Heart right ventricle (tissue), 16 donors: ENCODE measurements at regions not wholly inside any gene's neighbourhood (a gene's known extent, or its start where the extent isn't known, plus 50 kb on each side); places are given as distances from the start of the nearest gene placed in this dataset.

ENCODE experiments used
- ATAC-seq, 8 donors: fragments of 200-7000 bp; cut with Tn5 transposase; one replicate each; pipeline ENCODE4 v1.9.1; 2020; ENCODE audit warnings: mild to moderate bottlenecking in 8 of 8, moderate library complexity in 8 of 8, moderate number of reproducible peaks in 1 of 8
- DNase-seq, 2 donors: peaks; one replicate each; pipeline ENCODE4 v3.0.0-alpha.2; 2020
- H3K27ac ChIP-seq, 10 donors: fragments of 200-600 bp; sonication (generic) in 2 of 10; one replicate each; pipeline versions ENCODE4 v1.5.0 to v1.8.0; 2020 to 2022; ENCODE audit warnings: mild to moderate bottlenecking in 3 of 10
- H3K27me3 ChIP-seq, 7 donors: fragments of 200-600 bp; one replicate each; pipeline ENCODE4 v1.8.0; 2021 to 2022; ENCODE audit warnings: mild to moderate bottlenecking in 2 of 7
- H3K36me3 ChIP-seq, 9 donors: fragments of 200-600 bp; sonication (generic) in 1 of 9; one replicate each; pipeline versions ENCODE4 v1.5.0 to v1.8.0; 2020 to 2022; ENCODE audit warnings: mild to moderate bottlenecking in 2 of 9
- H3K4me1 ChIP-seq, 9 donors: fragments of 200-600 bp; sonication (generic) in 1 of 9; one replicate each; pipeline versions ENCODE4 v1.5.0 to v1.8.0; 2020 to 2022; ENCODE audit warnings: mild to moderate bottlenecking in 4 of 9
- H3K4me3 ChIP-seq, 10 donors: fragments of 200-600 bp; sonication (generic) in 2 of 10; one replicate each; pipeline versions ENCODE4 v1.5.0 to v1.8.0; 2020 to 2022; ENCODE audit warnings: mild to moderate bottlenecking in 7 of 10, moderate library complexity in 2 of 10
- H3K9me3 ChIP-seq, 11 donors: fragments of 200-600 bp in 10 of 11; sonication (generic) in 2 of 11; one replicate each; pipeline versions ENCODE4 v1.5.0 to v1.8.0; 2013 to 2022; ENCODE audit warnings: mild to moderate bottlenecking in 2 of 11, control low read depth in 1 of 11, moderate library complexity in 1 of 11
- WGBS, 2 donors: extraction: QIAGEN DNeasy Blood & Tissue Kit; methylation state at CpG; one replicate each; pipeline ENCODE4 v1.1.7; 2013; ENCODE audit warnings: inconsistent platforms in 1 of 2; 5-methylcytosine and 5-hydroxymethylcytosine counted together
- intact Hi-C, 10 donors: fragments of 100-400 bp; cut with DNase I; formaldehyde crosslinking; loops; one replicate each; pipeline versions ENCODE4 v1.11.1 to v1.14.2; 2022
- TF ChIP-seq, protein P1 (sequence below), 9 donors: fragments of 200-600 bp; sonication (generic) in 2 of 9; IDR thresholded peaks; one replicate each; pipeline versions ENCODE4 v1.5.0 to v1.8.0; 2021 to 2022; ENCODE audit warnings: antibody characterized with exemption in 9 of 9, mild to moderate bottlenecking in 5 of 9, moderate library complexity in 1 of 9
- donor health status: Arrhythmogenic right ventricular cardiomyopathy.
- donor health status: ischemic (EF 13 %, LVEDD 7.1; RV severe dilation, severe dysfunction).
- donor health status: healthy with polysubstance abuse.
- donor health status: DM: no; HTN: yes; CAD: no.
- donor health status: DM: no; HTN: no; CAD: no.
- donor health status: ischemic (EF 25% LVEDD 6.9; RV normal size, moderate dysfunction).
- donor health status: ischemic (EF 25% LVEDD 5.7; RV mildly dilated, moderate dysfunction).
- donor health status: healthy.
- donor health status: DM: yes; HTN: yes; CAD: no.
- donor health status: Ischemic cardiomyopathy.
- donor health status: ischemic (EF 35%, LVEDD 5.7; RV mildly dilated, moderate dysfunction).
- donor health status: nonischemic (EF 11% LVEDD 7.7; RV severe dilation, severe dysfunction).
- donor health status: DM: yes; HTN: yes; CAD: no.
- donor health status: PGD.
- donor health status: ischemic (EF 29% LVEDD 5.4; RV normal size, mild dysfunction).
- donor health status: nonischemic (EF 23%, LVEDD 6.1; RV moderate dilation, normal function).

DNA sequence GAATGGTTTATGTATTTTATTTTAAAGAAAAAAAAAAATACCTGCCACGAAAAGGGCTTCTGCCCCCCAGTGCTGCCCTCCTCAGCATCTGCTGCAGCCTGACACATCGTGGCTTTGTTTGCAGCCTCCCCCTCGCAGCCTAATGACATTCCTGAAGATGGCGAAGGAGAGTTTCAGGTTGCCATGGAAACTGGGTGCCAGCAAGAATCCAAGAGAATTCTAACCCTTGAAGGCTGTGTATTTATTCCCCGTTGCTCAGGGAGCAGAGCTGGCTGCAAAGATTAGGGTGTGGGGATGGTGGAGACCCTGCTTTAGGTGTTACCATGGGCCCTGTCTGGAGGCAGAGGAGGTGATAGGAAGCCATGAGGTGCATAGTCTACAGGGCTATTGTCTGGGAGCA, 126.6 kb downstream of the NSG2 start:
- intact Hi-C loops: no loop called here
- Histone ChIP-seq H3K36me3 (no peaks in the 10 kb centered on the region), H3K9me3 (peaks cover 0 to 16% (median 4%) of the 10 kb centered on the region in 11 donors), H3K27ac (no peak overlapping the region), H3K4me1 (peaks cover 0 to 5% (median 0%) of the 10 kb centered on the region in 9 donors), H3K4me3 (no peak overlapping the region), H3K27me3 (peaks cover 0 to 27% (median 13%) of the 10 kb centered on the region in 7 donors)
- no peak for DNase-seq
- TF ChIP-seq, protein P1, sequence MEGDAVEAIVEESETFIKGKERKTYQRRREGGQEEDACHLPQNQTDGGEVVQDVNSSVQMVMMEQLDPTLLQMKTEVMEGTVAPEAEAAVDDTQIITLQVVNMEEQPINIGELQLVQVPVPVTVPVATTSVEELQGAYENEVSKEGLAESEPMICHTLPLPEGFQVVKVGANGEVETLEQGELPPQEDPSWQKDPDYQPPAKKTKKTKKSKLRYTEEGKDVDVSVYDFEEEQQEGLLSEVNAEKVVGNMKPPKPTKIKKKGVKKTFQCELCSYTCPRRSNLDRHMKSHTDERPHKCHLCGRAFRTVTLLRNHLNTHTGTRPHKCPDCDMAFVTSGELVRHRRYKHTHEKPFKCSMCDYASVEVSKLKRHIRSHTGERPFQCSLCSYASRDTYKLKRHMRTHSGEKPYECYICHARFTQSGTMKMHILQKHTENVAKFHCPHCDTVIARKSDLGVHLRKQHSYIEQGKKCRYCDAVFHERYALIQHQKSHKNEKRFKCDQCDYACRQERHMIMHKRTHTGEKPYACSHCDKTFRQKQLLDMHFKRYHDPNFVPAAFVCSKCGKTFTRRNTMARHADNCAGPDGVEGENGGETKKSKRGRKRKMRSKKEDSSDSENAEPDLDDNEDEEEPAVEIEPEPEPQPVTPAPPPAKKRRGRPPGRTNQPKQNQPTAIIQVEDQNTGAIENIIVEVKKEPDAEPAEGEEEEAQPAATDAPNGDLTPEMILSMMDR (IDR thresholded peaks at IDR 0.05): no peak
- WGBS, 2 donors: 25 to 29% methylated on average over 5 of the region's 5 CpGs
- ATAC-seq: no peak

DNA sequence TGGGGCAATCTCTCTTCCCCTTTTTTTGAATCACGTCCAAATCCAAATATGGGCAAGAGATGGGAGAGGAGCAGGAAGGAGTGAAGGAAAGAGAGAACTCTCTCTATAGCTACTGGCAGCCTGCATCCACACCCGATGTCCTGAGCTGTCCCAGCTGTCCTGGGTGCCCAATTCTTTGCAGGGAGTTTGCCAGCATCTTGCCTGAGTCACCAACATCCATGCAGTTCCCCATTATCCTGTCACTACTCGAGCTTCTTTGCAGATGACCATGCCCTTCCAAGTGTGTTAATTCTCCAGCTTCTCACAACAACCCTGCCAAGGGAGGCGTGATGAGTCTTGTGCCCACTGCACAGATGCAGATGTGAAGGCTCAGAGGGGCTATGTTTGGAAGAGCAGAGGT, 127.1 kb downstream of the NSG2 start:
- Histone ChIP-seq H3K4me1 (peaks cover 0 to 5% (median 0%) of the 10 kb centered on the region in 9 donors), H3K27me3 (peaks cover 0 to 29% (median 15%) of the 10 kb centered on the region in 7 donors), H3K9me3 (peaks cover 0 to 16% (median 4%) of the 10 kb centered on the region in 11 donors), H3K4me3 (no peak overlapping the region), H3K36me3 (no peaks in the 10 kb centered on the region), H3K27ac (no peak overlapping the region)
- WGBS, 2 donors: 58 to 62% methylated on average over 4 of the region's 4 CpGs
- TF ChIP-seq, protein P1 (IDR thresholded peaks at IDR 0.05): no peak
- no peak for DNase-seq
- no peak for ATAC-seq
- intact Hi-C loops: no loop called here

DNA sequence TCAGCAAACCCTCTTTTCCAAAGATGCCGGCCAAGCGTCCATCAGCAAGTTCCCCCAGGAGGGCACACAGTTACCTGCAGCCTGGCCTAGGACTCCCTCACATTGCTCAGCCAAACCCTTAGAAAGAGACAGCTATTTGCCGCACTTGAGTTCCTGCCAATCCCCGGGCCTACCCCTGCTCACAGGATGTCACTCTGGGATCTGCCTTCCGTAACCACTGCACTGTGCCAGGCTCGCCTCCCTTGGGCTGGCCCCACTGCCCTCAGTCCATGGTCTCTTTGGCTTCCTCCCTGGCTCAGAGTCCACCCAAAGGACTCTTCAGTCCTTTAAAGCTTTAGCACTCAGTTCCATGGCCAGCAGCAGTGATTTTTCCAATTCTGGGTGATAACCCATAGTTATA, 128.3 kb downstream of the NSG2 start:
- Histone ChIP-seq H3K9me3 (peaks cover 0 to 11% (median 1%) of the 10 kb centered on the region in 11 donors), H3K27ac (no peak overlapping the region), H3K36me3 (no peaks in the 10 kb centered on the region), H3K27me3 (peaks cover 0 to 36% (median 16%) of the 10 kb centered on the region in 7 donors), H3K4me1 (peaks cover 0 to 5% (median 0%) of the 10 kb centered on the region in 9 donors), H3K4me3 (no peak overlapping the region)
- TF ChIP-seq, protein P1 (IDR thresholded peaks at IDR 0.05): no peak
- 75 to 77% methylated on average over 6 of the region's 6 CpGs for WGBS, 2 donors
- intact Hi-C loops: no loop called here
- DNase-seq (no peak), ATAC-seq (no peak)

DNA sequence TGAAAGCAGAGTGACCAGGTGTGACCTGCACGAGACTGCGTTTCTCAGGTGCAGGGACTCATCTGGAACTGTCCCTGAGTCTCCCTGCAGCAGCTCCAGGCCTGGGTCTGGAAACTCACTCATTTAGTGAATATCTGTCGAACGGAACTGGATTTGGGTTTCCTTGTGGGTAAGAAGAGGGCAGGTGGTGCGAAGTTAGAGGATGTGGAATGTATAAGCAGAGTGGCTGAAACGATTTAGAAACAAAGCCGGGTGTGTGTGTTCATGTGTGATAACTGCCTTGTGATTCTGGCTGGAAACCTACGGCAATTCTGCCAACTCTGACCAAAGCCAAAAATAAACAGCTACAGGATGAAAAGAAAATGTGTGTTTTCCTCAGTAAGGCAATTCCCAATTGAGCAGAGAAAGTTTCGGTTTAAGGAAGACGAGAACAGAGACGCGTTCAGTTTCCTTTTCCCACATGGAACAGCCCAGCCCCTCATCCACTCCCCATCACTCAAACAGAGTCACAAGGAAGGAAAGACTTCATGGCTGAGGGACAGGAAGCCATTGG, 130.3 kb downstream of the NSG2 start:
- 45 to 54% methylated on average over 12 of the region's 12 CpGs for WGBS, 2 donors
- H3K9me3 ChIP-seq: peaks cover 0 to 4% (median 0%) of the 10 kb centered on the region in 11 donors
- peak overlapping the region in 1 of 10 donors; percentile 0 for H3K4me3 ChIP-seq
- H3K27me3 ChIP-seq: peaks cover 0 to 44% (median 16%) of the 10 kb centered on the region in 7 donors
- TF ChIP-seq, protein P1 (IDR thresholded peaks at IDR 0.05): no peak
- H3K36me3 ChIP-seq: no peaks in the 10 kb centered on the region
- ATAC-seq (no peak), DNase-seq (no peak)
- intact Hi-C loops: no loop called here
- peaks cover 0 to 5% (median 0%) of the 10 kb centered on the region in 9 donors for H3K4me1 ChIP-seq
- no peak overlapping the region for H3K27ac ChIP-seq
